GM18507 (cell line): ENCODE measurements at regions not wholly inside any gene's neighbourhood (a gene's known extent, or its start where the extent isn't known, plus 50 kb on each side); places are given as distances from the start of the nearest gene placed in this dataset.
A peak's percentile ranks its signal among the peaks of the same experiment; 100 is the strongest.
"Not testable (repeated sequence)": the region's sequence is repeated elsewhere in the genome, so short reads cannot be mapped to it uniquely, and the experiment has no call there.

Source experiments
- DNase-seq: peaks from one replicate; pipeline ENCODE4 v3.0.0; 2011; ENCODE audit warnings: low read depth; ENCODE audit not compliant: insufficient read length; ENCODE audit errors: extremely low spot score
- FAIRE-seq: peaks from 2 replicates; lab custom pipeline; 2011; peaks lifted over from hg19 to GRCh38; lab: Jason Lieb, UNC

DNA sequence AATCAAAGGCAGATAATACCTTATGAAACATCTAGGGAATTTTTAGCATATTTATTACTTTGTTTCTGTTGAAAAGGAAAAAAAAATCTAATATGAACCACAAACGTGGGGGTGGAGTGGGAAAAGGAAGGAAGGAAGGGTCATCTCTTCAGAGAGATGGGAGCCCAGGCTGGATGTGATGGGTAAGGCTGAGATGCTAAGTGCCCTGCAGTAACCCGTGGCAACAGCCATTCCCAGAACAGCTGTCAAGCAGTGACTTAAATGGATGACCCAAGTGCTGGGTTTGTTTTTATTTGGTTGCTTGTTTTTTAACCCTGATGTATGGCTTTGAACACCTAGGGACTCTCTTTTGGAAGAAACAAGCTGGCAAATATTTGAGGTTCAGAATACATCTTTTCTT, 50.7 kb upstream of the KLF7 start:
- DNase-seq (no peak), FAIRE-seq (no peak)

DNA sequence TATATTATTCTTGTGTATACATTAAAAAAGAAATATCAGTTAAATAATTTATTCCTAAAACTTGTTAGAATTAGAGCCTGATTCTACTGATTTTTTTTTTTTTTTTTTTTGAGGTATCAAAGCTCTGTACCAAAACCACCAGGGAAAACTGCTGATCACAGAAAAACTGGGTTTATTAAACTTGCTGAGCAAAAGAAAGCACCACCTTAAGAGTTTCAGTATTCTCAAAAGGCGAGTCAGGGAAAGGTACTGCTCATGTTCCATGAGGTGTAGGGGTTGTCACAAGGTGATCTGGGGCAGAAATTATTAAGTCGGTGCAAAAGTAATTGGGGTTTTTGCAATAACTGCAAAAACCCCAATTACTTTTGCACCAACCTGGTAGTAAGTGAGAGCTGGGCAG, 51.7 kb upstream of the KLF7 start:
- FAIRE-seq = no peak

DNA sequence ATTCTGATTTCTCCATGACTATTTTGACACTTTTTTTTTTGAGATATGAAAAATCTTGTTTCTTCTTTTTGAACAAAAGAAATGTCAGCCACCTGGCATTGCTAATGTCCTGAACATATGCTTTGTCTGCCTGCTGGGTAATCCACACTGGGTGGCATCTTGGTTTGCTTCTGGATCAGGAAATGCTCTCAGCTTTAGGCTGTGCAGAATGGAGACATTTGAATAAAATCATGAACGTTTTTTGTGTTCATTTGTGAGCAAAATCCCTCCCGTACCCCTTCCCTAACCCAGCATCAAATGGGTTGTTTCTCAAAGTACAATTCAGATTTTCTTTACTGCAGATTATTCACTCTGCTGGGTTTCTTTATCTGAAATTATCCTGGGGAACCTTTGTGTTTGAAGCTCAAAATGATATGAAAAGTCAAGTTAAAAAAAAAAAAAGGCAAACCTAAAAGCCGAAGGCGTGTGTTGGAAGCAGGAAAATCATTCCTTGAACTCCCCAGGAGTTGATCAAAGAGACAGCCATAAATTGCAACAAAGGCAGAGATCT, 53.4 kb upstream of the KLF7 start:
- DNase-seq (no peak), FAIRE-seq (no peak)

More for the DNA sequence above, 51.7 kb upstream of the KLF7 start:
- DNase-seq = no peak

DNA sequence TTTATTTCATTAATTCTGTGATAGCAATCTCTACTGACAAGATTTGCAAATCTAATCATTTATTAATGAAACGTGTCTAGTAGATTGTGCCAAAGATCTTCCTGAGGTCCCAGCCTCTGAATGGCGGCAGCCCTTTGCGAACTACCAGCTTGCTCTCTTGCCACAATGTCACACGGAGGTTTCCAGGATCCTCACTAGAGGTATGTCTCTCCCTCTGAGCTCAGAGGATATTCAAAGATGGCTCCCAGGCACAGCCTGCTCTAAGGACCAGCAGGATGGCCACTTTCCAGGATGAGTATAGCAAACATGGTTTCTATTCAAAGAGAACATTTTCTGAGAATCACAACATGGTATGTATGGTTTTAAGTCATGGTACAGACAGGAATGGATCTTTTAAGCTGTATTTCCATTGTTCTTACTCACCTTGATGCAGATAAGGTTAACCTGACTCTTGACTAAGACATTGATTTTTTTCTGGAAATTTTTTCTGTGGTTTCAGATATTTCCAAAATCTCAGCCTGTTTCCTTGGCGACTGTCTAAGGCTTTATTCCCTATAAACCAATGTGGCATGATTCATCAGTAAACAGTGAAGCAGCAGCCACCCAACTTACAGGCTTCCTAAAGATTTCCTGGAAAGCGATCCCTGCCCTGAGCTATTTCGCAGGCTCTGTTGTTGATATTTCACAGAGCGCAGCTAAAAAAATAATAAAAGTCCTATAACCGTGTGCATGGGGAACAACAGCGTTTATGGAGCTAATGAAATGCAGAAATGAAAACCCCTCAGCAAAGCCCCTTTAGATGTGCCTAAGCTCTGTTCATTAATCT, 54.1 kb upstream of the KLF7 start:
- no peak for DNase-seq
- no peak for FAIRE-seq

DNA sequence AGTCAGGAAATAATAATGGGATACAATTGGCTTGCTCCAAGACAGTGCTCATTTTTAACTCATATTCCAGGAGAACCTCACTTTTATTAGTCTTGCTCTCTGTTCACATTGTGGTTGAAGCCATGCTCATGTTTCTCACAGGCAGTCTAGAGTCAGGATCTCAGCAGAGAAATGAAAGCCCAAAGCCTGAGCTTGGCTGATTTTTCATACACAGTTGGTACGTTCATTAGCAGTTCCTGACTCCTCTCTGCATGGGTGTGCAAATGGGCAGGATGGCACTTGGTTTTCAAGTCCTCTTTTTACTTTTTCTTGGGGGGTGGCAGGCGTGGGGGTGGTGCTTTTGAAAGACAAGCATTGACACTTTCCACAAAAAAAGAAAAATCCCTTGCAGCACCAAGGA, 56.0 kb upstream of the KLF7 start:
- DNase-seq (no peak), FAIRE-seq (no peak)

DNA sequence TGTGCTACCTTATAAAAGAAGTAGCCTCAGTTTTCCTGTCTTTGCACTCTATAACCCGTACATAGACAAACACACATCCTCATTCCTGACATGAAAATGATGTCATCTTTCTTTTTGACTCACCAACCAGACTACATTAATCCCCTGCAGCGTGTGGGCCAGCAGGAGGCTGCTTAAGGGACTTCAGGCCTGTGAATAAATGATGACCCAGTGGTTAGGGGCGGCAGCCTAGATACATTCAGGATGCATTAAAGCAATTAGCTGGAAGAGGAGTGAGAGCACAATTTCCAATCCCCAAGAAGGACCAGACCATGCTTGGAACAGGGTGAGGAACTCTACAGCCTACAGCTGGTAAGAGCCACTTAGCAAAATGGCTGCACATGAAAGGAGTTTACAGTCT, 57.3 kb upstream of the KLF7 start:
- FAIRE-seq (peak; percentile 39), DNase-seq (no peak)

DNA sequence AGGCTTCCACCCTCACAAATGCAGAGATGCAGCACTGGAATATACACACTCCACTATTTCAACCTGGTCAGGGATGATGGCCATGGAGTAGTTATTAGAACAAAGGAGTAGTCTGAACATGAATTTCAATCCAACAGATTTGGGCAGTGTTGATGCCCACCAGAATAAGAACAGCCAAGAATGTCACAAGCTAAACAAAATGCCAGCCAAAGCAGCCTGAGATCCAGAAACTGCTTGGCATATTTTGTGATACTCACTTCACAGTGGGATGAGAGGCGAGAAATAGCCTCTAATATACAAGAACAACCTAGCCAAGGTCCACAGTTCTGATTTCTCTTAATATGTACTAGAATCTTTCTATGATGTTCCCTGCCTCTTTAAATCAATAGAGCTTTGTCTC, 58.6 kb upstream of the KLF7 start:
- DNase-seq (no peak), FAIRE-seq (no peak)

DNA sequence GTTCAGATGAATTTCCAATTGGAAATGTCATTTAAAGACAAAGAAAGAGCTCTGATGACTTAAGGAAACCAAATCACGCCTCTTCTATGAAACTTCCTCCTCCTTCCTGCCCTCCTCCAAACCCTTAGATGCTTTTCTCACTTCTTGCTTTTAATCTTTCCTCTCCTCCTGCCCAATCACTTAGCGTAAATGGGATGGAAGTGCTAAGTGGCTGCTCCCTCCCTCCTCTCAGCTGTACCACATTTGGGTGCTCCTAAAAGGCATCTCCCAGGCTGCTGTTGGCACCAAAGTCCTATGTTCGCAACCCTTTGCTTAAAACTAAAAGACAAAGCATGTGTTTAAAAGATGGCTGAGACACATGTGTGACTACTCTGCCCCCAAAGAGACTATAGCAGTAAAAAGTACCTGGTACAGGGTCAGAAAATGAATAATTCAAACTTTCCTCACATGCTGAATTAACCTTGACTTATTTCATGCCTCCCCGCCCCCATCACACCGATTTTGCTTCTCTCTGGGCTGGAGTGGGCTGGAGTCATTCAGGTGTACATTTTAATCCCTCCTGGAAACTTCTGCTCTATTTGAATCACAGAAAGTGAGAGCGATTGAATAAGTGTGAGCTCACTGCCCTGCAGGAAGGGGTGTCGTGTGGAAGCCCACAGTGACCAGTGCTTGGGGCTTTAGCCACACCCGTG, 59.2 kb upstream of the KLF7 start:
- FAIRE-seq = no peak
- no peak for DNase-seq

DNA sequence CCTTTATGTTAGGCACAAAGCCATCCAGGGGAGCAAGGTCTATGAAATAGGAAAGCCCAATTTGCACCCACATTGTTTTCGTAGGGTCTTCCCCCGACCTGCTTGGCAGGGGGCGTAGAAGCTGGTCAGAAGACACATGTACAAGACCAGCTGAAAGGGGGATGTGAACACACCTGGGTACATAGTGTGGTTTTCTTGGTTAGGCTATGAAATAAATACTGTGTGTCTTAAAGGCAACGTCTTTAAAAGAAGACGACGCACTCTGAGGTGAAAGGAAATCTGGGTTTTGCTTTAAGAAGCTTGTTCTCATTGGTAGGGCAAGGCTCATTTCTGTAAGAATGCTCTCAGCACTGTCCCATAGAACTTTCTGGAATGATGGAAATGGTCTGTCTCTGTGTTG, 60.0 kb upstream of the KLF7 start:
- FAIRE-seq (peak; percentile 31), DNase-seq (no peak)

DNA sequence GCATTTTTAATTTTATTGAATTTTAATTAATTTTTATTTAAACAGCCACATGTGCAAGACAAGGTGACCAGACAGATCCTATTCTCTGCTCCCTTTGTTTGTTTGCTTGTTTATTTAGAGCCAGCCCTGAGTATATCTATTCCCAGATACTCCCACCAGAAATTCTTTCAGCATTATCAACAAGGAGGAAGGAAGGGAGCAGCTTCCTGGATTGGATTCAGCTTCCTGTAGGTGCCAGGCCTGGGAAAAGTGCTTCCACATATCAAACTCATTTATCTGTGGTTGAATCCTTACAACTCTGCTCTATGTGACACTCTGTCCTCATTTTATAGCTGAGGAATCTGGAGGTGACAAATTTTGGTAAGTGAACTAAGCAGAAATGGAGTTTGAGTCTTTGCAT, 60.5 kb upstream of the KLF7 start:
- FAIRE-seq = no peak

DNA sequence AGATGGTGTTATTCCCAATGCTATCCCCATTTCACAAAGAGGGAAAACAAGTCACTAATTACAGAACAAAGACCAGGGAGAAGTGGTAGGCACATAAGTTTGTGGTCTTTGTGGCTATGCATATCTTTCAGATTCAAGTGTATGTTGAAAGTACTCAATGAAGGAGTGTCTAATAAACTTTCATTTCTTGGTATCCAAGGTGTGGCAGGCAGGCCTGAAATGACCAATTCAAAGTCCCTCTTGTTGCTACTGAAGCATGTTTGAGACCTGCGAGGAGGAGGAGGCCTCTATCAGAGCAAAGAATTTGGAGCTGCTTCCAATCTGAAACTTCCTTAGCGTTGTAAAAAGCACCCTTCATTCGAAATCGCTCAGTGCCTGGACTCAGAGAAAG, 60.9 kb upstream of the KLF7 start:
- no peak for DNase-seq
- peak; percentile 63 for FAIRE-seq

More for the DNA sequence above, 60.5 kb upstream of the KLF7 start:
- no peak for DNase-seq

DNA sequence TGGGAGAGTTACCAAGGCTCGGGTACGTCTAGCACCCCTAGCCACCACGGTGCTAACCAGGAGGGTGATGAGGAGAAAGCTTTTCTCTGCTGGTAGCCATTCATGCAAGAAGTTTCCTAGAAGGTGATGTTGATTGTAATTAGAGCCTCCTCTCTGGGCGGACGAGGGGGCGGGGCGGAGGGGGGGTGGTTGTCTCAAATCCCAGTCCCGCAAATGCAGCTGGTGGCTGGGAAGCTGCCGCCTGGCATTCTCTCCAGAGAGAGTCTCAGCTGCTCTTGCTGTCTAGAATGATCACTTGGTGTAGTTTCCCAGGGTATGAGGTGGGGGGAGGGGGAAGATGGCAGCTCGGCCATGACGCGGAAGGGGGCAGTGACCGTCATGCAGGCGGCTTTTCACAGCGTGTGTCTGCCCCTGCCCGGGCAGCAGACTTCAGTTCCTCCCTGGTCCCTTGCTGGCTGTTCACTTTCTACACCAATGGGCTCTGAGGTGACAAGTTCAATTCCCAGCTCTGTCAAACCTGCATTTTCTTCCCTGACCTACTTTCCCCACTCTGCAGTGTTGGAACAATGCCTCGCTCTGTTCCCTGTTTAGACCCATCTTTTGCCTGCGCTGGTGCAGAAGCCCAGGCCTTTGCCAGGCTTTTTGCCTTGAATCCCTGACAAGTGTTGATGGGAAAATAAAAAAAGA, 61.5 kb upstream of the KLF7 start:
- FAIRE-seq = no peak
- DNase-seq = no peak

DNA sequence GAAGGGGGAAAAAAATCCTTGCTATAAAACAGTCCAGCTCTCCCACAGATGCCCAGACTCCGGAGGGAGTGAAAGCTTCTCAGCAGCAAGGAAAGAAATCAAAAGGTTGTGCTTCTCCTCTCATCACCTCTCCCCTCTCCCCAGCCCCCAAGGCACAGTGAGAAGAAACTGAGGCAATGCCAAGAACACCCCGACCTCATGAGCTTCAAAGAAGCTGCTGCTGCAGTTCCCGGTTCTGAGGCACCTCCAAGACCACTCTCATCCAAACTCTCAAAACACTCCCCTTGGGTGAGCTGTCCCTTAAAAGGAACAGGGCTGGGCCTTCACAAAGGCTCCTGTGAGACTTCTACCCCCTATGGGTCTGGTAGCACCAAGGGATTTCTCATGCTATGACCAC, 62.0 kb upstream of the KLF7 start:
- no peak for DNase-seq
- FAIRE-seq = no peak

DNA sequence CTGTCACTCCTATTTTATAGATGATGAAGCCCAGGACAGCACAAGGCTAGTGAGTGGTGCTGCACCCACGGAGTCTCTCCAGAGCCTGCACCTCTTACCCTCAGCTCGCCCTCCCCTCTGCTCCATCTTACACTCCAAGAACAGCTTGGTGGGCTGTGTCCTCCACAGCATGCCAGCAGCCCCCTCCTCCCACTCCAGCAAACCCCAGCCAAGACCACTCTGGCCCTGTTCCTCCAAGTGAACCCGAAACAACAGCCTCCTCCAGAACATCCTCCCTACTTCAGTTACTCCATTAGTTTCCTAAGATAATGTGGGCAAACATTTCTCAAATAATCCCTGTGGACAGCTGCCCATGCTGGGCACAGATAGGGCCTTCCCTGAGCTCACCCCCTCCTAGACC, 62.7 kb upstream of the KLF7 start:
- FAIRE-seq = no peak
- no peak for DNase-seq

DNA sequence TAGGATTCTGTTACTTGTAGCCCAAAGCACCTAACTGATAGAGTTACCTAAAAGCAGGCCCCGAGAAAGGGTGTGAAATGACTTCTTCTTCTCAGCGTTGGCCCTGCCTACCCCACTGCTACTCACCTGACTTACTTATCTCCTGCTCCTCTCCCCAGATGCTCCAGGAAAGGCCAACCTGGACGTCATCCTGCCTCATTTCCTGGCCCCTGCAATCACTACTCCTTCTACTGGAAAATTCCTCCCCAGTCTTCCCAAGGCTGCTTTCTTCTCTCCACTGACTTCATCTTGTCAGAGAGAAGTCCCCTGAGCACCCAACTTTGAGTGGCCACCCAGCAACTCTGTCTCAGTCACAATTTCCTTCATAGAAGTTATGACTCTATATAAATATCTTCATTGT, 63.4 kb upstream of the KLF7 start:
- FAIRE-seq (no peak), DNase-seq (no peak)

DNA sequence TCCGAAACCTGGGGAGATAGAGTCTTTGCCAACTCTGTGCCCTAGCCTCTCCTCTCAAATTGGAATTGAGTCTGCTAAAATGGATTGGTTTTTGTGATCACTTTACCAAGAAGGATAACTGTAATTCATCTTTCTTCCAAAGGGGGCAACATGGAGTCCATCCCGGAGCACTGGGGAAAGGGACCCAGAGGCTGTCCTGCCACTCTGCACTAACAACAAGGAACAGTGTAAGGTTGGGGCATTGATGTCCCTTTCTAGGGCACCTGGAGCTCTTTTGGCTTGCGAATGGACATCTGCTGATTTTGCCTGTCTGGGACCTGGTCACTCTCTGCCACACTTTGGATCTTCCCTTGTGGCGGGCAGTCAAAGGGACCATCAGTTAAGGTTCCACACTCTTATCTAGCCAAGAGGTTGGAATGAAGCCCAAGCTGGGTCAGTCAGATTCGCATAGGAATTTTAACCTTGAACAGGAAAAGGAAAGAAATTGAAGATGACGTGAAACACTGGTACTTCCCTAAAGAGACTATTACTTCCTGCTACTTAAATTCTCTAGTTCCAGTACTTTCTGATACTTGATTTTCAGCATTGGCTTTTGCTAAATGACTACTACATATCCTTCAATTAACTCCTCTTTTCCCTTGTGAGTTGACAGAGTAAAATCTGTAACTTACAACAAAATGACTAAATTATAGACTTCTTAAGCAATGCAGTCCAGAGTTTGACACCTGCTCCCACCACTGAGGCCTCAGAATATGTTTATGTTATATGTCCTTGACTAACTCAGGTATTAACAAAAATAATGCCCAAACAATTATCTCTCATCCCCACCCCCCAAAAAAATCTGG, 64.7 kb upstream of the KLF7 start:
- DNase-seq = no peak
- no peak for FAIRE-seq

DNA sequence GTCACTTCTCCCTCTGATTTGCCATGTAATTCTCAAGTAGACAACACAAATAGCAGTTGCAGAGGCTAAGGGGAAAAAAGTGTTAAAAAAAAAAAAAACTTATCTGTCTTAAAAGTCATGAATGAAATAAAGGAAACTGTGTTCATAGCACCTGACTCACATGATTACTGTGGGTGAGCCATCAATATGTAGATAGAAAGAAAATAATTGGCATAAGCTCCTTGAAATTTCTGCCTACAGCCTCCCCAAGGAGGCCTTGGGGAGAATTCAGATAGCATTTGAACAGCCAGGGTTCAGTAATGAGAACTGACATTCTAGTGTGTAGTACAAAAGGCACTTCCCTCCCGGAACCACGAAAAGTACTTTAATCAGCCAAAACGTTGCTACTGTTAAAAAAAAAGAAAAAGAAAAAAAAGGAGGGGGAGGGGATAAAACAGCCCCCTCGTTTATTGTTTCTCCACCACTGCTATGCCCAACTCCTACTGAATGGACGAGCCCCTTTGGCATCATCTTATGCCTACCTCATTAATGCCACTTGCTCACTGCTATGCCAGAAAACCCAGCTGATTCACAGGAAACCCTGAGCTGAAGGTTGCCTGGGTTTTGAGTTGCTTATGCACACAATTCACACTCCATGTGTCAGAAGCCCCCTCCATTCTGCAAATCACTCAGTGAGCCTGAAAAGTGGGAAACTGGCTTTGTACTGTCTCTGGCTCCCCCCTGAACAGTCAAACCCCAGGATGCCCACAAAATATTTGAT, 65.5 kb upstream of the KLF7 start:
- FAIRE-seq (no peak), DNase-seq (no peak)

DNA sequence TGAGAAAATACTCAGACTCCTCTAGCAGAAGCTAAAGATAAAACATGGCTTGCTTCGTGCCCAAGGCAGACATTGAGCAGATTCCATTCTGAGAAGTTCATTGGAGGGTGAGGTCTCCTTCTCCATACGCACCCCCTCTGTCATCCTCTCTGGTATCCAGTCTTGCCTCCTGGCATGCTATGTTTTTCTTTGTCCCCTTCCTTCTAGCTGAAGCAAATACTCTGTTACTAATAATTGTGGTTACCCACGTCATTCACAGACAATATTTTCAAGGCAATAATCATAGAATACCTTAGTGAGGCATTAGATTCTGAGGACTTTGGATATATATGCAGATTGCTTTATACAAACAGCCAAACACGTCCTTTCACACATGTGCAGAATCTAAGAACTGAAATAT, 66.2 kb upstream of the KLF7 start:
- DNase-seq = no peak
- FAIRE-seq = no peak

DNA sequence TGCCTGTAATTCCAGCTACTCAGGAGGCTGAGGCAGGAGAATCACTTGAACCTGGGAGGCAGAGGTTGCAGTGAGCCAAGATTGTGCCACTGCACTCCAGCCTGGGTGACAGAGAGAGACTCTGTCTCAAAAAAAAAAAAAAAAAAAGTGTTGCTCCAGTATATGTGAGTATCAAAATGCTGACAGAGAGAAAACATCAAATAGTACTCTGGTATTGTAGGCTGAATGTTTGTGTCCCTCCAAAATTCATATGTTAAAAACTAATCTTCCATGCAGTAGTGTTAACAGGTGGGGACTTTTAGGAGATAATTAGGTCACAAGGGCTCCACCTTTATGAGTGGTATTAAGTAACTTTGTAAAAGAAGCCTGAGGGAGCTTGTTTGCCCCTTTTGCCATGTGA, 67.4 kb upstream of the KLF7 start:
- not testable (repeated sequence) for DNase-seq, FAIRE-seq
